ENCODE measurements at regions not wholly inside any gene's neighbourhood (a gene's known extent, or its start where the extent isn't known, plus 50 kb on each side); places are given as distances from the start of the nearest gene placed in this dataset.

DNA sequence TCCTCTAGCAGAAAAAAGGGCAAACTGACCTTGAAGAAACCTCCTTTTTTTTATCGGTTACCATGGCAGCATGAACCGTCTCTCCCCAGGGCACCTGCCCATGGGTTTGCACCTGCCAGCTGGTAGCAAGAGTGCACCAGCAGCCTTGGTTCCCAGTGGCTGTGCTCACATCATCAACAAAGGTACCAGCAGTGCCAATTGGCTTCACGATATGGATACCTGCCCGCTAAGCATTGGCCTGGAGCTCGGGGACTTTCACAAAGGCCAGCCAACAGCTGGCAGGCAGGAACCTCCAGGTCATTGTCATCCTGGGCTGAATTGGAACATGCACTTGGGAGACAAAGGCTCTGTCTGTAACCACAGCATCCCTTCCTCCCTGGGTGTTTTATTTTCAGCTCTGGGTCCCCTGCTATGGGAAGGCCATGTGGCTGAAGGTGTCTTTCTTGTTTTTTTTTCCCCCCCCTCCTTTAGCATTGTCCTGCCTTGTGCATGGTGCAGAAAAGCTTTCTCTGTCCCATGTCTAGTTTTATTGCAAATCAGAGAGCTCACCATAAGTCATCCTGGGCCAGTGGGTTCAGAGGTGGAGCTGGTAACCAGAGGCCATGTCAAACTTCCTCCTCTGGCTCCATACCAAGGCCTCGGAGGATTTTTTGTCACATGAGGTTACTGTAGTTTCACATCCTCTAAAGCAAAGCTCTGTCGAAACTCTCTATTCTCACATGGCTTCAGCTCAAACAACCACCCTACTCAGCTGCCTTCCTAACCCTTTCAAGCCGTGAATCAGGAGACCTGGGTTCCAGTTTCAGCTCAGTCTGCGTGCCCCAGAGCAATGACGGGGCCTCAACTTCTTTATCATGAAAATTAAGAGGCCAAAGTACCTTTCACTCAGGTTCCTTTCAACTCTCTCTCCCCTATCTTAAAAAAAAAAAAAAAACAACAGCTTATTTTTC lies 145.5 kb upstream of the MAP3K1 start:
- TF ChIP-seq, protein P1, sequence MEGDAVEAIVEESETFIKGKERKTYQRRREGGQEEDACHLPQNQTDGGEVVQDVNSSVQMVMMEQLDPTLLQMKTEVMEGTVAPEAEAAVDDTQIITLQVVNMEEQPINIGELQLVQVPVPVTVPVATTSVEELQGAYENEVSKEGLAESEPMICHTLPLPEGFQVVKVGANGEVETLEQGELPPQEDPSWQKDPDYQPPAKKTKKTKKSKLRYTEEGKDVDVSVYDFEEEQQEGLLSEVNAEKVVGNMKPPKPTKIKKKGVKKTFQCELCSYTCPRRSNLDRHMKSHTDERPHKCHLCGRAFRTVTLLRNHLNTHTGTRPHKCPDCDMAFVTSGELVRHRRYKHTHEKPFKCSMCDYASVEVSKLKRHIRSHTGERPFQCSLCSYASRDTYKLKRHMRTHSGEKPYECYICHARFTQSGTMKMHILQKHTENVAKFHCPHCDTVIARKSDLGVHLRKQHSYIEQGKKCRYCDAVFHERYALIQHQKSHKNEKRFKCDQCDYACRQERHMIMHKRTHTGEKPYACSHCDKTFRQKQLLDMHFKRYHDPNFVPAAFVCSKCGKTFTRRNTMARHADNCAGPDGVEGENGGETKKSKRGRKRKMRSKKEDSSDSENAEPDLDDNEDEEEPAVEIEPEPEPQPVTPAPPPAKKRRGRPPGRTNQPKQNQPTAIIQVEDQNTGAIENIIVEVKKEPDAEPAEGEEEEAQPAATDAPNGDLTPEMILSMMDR (conservative IDR thresholded peaks at IDR 0.05): no peak
- no peak for TF ChIP-seq EZH2 (IDR thresholded peaks at IDR 0.05; ENCODE audit: low read depth)

Data from PC-9 (cell line).